ENCODE measurements at regions not wholly inside any gene's neighbourhood (a gene's known extent, or its start where the extent isn't known, plus 50 kb on each side); places are given as distances from the start of the nearest gene placed in this dataset.

DNA sequence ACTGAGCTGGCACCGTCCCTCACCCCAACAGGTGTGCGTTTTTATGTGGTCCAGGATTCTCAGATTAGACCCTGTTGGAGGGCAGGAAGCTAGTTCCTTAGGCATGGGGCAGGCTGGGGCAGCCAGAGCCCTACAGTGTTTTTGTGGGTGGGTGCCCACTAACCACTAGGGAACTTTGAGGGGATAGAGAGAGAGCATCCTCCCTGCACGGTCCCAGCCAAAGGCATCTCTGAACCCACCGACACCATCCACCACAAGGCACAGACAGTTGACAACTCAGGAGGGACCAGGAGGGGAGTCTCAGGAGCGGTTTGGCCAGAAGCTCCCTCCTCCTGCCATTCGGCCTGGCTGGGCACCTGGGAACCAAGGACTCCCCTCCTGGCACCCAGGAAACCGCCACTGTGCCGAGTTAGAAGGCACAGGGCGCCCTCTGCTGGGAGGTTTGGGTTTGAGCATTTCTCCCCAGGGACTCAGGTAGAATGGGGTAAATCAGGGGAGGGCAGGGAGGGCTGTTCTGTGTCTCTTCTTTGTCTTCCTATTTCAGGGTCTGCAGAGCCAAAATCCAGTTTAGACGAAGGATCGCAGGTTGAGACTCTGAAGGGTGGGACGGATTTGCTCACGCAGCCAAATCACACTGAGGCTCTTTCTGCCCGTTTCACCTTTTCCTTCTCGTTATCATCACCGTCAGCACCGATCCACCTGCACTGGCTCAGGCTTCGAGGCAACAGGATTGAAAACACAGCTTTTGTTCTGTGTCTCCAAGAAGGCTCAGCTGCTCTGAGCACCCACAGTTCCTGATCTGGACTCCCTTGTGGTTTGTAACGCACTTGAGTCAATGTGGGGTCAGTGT, 84.8 kb upstream of the COL13A1 start (continued):
- TF ChIP-seq, protein P1, sequence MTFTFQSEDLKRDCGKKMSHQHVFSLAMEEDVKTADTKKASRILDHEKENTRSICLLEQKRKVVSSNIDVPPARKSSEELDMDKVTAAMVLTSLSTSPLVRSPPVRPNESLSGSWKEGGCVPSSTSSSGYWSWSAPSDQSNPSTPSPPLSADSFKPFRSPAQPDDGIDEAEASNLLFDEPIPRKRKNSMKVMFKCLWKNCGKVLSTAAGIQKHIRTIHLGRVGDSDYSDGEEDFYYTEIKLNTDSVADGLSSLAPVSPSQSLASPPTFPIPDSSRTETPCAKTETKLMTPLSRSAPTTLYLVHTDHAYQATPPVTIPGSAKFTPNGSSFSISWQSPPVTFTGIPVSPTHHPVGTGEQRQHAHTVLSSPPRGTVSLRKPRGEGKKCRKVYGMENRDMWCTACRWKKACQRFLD (tag by site-specific recombination; IDR thresholded peaks at IDR 0.05), result no peak
- no peak for TF ChIP-seq ZNF133 (tag by site-specific recombination; IDR thresholded peaks at IDR 0.05)

DNA sequence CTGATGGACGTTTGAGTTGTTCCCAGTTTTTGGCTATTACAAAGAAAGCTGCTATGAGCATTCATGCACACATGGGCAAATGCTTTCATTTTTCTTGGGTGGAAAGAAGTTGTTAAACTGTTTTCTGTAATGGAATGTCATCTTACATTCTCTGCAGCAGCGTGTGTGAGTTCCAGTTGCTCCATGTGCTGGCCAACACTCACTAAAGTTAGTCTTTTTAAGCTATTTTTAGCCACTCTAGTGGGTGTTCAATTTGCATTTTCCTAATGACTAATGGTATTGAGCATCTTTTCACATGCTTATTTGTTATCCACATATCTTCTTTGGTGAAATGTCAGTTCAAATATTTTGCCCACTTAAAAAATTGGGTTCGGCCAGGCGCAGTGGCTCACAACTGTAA, 82.8 kb upstream of the COL13A1 start:
- no peak overlapping the region for H3K4me3 ChIP-seq (ENCODE audit: low read depth, low read length)
- CTCF ChIA-PET, result interaction anchor here (0.8 to 8.5 kb wide), 9 partner anchors 10 to 646 kb away, joined by 3 to 190 read pairs (median 6); no protein-coding TSS in a partner anchor

DNA sequence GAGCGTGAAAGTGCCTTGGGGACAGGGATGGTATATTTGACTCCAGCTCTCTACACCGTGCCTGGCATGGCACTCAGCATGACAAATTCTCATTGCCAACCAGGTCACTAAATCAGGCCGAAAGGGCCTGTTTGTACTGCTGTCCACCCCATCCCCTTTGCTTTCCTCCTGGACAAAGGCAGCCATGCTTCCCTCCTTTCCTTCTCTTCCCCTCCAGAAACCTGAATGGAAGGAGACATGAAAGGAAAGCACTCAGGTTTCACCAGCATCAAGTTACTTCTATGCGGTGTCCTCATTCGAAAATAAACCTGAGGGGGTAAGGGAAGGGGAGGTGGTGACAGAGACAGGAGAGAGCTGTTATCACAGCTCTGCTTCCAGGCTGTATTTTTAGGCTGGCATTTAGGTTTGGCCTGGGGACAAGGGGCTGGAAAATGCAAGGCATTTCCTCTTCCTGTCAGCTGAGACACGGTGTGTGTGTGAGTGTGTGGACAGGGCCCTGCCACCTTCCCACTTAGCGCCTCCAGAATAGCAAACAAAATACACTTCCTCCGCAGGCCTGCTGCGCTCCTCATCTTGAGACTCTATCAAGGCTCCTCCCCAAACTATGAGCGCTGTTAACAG, 79.9 kb upstream of the COL13A1 start:
- Histone ChIP-seq H3K4me1 (ENCODE audit: control insufficient read depth, insufficient read depth, low read length) (no peaks in the 10 kb centered on the region), H3K9me3 (ENCODE audit: control insufficient read depth, insufficient read depth, low read depth, low read length) (no peaks in the 10 kb centered on the region), H3K4me3 (ENCODE audit: low read depth, low read length) (no peak overlapping the region), H3K27ac (ENCODE audit: extremely low read depth, low read depth, low read length) (no peak overlapping the region), H3K36me3 (ENCODE audit: control insufficient read depth in 2 of 2, insufficient read depth in 1 of 2, low read length in 2 of 2) (no peaks in the 10 kb centered on the region)
- TF ChIP-seq ZNF132 (tag by site-specific recombination; IDR thresholded peaks at IDR 0.05; ENCODE audit: borderline replicate concordance), result no peak
- peak; percentile 24; the same call in 1 of the 2 replicates for TF ChIP-seq GLIS1 (tag by site-specific recombination; IDR thresholded peaks at IDR 0.05)
- no peak for TF ChIP-seq ZNF529 (tag by site-specific recombination; IDR thresholded peaks at IDR 0.05; ENCODE audit: insufficient replicate concordance)
- POLR2A ChIA-PET, result no interaction called here
- CTCF ChIA-PET, result interaction anchor here (1.3 kb wide), 1 partner anchor 78 kb away, joined by 4 read pairs; no protein-coding TSS in a partner anchor

More for the DNA sequence above, 82.8 kb upstream of the COL13A1 start:
- Histone ChIP-seq H3K9me3 (ENCODE audit: control insufficient read depth, insufficient read depth, low read depth, low read length) (no peaks in the 10 kb centered on the region), H3K36me3 (ENCODE audit: control insufficient read depth in 2 of 2, insufficient read depth in 1 of 2, low read length in 2 of 2) (no peaks in the 10 kb centered on the region), H3K4me1 (ENCODE audit: control insufficient read depth, insufficient read depth, low read length) (no peaks in the 10 kb centered on the region), H3K27ac (ENCODE audit: extremely low read depth, low read depth, low read length) (no peak overlapping the region)
- POLR2A ChIA-PET, result no interaction called here
- no peak for TF ChIP-seq ZNF169 (tag by site-specific recombination; IDR thresholded peaks at IDR 0.05)
- TF ChIP-seq ZNF747 (tag by site-specific recombination; IDR thresholded peaks at IDR 0.05), result no peak
- TF ChIP-seq ZFP37 (tag by site-specific recombination; IDR thresholded peaks at IDR 0.05), result no peak
- TF ChIP-seq ZNF660 (tag by site-specific recombination; IDR thresholded peaks at IDR 0.05), result no peak
- TF ChIP-seq ZNF184 (tag by site-specific recombination; IDR thresholded peaks at IDR 0.05), result no peak
- TF ChIP-seq ZNF585B (tag by site-specific recombination; IDR thresholded peaks at IDR 0.05), result no peak
- TF ChIP-seq SCRT2 (tag by site-specific recombination; IDR thresholded peaks at IDR 0.05), result no peak
- no peak for TF ChIP-seq ZNF23 (tag by site-specific recombination; IDR thresholded peaks at IDR 0.05; ENCODE audit: borderline replicate concordance)
- no peak for TF ChIP-seq ZNF530 (tag by site-specific recombination; IDR thresholded peaks at IDR 0.05; ENCODE audit: low read depth)
- no peak for TF ChIP-seq OVOL3 (tag by site-specific recombination; IDR thresholded peaks at IDR 0.05)
- no peak for TF ChIP-seq ZNF239 (tag by site-specific recombination; IDR thresholded peaks at IDR 0.05)

DNA sequence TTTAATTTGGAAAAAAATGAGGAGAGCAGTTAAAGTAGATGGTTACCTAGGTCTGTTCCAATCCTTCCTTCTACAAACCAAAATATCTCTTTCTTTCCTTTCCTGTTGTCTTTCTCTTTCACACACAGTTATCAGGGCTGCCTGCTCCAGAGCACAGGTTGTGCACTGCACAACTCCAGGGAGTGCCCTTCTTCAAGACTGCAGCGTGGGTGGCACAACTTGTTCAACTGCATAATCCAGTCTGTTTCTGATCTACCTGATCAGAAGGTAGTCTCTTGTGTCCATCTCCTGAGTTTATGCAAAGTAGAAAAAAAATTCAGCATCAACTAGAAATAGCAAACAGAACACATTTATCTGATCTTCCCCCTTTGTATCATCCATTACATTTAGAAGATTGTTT, 78.1 kb upstream of the COL13A1 start:
- POLR2A ChIA-PET, result no interaction called here
- CTCF ChIA-PET, result interaction anchor here (0.6 kb wide), 1 partner anchor 79 kb away, joined by 4 read pairs; no protein-coding TSS in a partner anchor

More for the DNA sequence above, 78.1 kb upstream of the COL13A1 start:
- no peaks in the 10 kb centered on the region for H3K36me3 ChIP-seq (ENCODE audit: control insufficient read depth in 2 of 2, insufficient read depth in 1 of 2, low read length in 2 of 2)
- no peaks in the 10 kb centered on the region for H3K4me1 ChIP-seq (ENCODE audit: control insufficient read depth, insufficient read depth, low read length)
- H3K27ac ChIP-seq (ENCODE audit: extremely low read depth, low read depth, low read length), result no peak overlapping the region
- H3K9me3 ChIP-seq (ENCODE audit: control insufficient read depth, insufficient read depth, low read depth, low read length), result no peaks in the 10 kb centered on the region
- no peak overlapping the region for H3K4me3 ChIP-seq (ENCODE audit: low read depth, low read length)
- no peak for TF ChIP-seq SALL2 (tag by site-specific recombination; IDR thresholded peaks at IDR 0.05; ENCODE audit: borderline replicate concordance)
- TF ChIP-seq FEZF1 (tag by site-specific recombination; IDR thresholded peaks at IDR 0.05), result no peak
- TF ChIP-seq KLF9 (tag by site-specific recombination; IDR thresholded peaks at IDR 0.05; ENCODE audit: low read depth), result no peak
- no peak for TF ChIP-seq KLF1 (tag by site-specific recombination; IDR thresholded peaks at IDR 0.05)
- TF ChIP-seq, protein P2, sequence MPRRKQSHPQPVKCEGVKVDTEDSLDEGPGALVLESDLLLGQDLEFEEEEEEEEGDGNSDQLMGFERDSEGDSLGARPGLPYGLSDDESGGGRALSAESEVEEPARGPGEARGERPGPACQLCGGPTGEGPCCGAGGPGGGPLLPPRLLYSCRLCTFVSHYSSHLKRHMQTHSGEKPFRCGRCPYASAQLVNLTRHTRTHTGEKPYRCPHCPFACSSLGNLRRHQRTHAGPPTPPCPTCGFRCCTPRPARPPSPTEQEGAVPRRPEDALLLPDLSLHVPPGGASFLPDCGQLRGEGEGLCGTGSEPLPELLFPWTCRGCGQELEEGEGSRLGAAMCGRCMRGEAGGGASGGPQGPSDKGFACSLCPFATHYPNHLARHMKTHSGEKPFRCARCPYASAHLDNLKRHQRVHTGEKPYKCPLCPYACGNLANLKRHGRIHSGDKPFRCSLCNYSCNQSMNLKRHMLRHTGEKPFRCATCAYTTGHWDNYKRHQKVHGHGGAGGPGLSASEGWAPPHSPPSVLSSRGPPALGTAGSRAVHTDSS (tag by site-specific recombination; IDR thresholded peaks at IDR 0.05), result no peak
- no peak for TF ChIP-seq SP2 (tag by site-specific recombination; IDR thresholded peaks at IDR 0.05)
- TF ChIP-seq ZBTB7A (tag by site-specific recombination; IDR thresholded peaks at IDR 0.05; ENCODE audit: low read depth), result no peak
- TF ChIP-seq ZNF658 (tag by site-specific recombination; IDR thresholded peaks at IDR 0.05), result no peak
- no peak for TF ChIP-seq ZNF146 (tag by site-specific recombination; IDR thresholded peaks at IDR 0.05)
- no peak for TF ChIP-seq IKZF3 (tag by site-specific recombination; IDR thresholded peaks at IDR 0.05)
- no peak for TF ChIP-seq ZEB2 (tag by site-specific recombination; IDR thresholded peaks at IDR 0.05)
- no peak for TF ChIP-seq HOXC10 (CRISPR knock-in tag; IDR thresholded peaks at IDR 0.05)
